NCI-H2196 treated with DMSO at 0.1 percent for 48 hours (cell line): ENCODE measurements at regions not wholly inside any gene's neighbourhood (a gene's known extent, or its start where the extent isn't known, plus 50 kb on each side); places are given as distances from the start of the nearest gene placed in this dataset.
"Not testable (repeated sequence)": the region's sequence is repeated elsewhere in the genome, so short reads cannot be mapped to it uniquely, and the experiment has no call there.

Experiments
- DNase-seq: peaks from one replicate; lab custom pipeline; 2025; ENCODE audit not compliant: unreplicated experiment; lab: John Stamatoyannopoulos, UW

DNA sequence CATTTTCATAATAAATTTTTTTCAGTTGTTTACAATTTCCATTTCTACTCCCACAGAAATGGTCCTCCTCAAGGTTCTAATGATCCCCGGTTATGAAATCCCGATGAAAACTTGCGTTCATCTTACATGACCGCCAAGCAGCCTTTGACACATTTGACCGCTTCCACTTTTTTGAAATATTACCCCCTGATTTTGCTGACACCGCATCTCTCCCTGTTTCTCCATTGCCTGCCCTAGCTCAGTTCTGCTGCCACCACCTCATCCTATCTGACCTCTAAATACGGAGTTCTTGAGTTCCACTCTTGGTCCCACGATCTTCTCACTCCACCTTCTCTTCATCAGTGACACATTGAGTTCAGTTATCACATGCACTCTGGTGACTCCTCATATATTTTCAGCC, 74.1 kb downstream of the SLC35B3 start:
- DNase-seq: no peak

DNA sequence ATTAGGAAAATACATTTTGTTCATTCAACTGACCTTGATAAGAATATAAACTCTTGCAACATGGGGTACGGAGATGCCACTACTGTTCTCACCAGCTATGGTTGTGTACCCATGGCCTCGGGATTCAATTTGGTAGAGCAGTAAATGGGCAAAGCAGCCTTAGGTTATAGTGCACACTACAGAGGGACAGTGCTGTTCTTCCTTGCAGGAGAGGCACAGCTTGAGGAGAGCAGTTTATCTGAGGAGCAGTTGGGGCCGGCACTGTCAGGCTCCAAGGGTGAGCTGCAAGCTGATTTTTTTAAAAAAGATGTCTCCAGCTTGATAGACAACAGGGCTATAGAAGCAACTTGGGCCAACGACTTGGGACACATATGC, 82.4 kb downstream of the SLC35B3 start:
- no peak for DNase-seq

DNA sequence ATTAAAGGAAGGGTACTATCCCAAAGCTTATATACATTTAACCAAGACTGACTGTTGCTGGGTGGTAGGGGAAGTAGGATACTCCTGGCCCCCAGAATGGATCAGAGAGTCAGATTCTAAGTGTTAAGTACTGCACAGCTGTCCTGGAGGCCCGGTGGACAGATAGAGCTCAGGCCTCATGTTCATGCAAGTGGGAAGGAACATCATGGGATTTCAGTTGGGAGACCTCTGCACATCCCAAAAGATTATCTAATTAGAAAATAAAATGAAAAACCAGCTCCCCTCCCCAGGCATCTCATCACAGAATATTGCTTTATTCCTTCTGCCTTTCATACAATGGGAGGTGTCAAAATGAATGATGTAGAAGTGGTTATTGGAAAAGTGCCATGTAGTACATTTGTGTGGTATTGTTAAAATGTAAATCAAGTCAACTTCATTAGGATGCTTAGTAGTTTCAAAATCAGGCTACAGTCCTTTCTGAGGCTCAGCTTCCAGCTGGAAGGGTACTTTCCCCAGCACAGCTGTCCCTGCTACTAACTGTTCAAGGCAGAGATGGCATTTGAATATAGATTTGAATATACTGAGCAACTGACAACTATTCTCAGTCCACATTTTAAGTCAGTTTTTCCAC, 82.9 kb downstream of the SLC35B3 start:
- no peak for DNase-seq

DNA sequence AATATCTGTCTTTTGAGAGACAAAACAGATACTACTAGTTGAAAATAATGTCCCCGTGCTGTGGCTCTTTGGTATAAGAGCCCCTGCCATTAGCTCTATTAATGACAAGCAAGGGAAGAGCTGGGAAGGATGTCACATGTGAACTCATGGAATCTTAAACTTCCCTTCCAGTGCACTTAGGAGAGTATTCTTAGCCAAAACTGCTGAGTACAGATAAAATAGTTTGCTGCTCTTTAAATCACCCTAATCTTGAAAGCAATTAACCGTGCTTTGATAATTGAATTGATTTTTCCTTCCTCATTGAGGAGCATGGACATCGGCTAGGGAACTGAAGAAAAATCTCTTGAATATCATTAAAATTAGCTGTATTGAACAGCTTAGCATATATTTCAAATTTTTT, 91.7 kb downstream of the SLC35B3 start:
- DNase-seq: no peak

DNA sequence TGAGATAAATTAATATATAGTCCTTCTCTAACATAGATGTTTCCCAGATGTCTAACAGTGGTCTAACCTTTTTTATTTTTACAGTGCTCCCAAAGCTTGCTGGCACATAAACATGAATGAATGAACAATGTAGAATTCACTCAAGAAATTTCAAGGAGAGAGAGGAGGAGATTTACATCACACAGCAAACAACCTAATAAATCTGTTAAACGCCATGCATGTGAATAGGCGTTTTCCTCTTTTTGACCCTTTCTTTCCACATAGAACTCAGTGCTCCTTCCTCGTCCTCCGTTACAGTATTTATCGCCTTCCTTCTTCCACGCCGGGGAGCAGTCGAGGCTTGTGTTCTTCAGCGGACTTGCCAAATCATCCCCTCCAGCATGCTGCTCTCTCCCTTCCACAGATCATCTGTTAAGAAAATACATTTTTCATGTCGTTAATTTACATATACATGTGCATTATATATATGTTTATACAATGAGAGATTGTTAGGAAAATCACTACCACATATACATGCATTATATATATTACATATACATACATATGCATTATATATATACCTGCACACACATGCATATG, 93.0 kb downstream of the SLC35B3 start:
- no peak for DNase-seq

DNA sequence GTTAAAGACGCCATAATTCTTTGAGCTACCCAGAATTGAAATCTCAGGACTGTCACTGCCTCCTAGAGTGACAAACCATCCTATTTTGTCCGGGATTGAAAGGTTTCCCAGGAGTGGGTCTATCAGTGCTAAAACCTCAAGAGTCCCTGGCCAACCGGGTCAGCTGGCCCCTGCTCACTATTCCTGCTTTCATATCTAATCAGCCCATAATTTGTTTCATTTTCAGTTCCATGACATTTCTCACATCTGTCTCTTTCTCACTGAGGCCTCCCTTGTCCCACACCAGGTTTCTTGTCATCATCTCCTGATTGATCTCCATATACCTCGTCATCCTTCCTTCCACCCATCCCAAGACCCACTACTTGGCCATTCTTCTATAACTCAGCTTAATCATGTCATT, 98.2 kb downstream of the SLC35B3 start:
- no peak for DNase-seq

DNA sequence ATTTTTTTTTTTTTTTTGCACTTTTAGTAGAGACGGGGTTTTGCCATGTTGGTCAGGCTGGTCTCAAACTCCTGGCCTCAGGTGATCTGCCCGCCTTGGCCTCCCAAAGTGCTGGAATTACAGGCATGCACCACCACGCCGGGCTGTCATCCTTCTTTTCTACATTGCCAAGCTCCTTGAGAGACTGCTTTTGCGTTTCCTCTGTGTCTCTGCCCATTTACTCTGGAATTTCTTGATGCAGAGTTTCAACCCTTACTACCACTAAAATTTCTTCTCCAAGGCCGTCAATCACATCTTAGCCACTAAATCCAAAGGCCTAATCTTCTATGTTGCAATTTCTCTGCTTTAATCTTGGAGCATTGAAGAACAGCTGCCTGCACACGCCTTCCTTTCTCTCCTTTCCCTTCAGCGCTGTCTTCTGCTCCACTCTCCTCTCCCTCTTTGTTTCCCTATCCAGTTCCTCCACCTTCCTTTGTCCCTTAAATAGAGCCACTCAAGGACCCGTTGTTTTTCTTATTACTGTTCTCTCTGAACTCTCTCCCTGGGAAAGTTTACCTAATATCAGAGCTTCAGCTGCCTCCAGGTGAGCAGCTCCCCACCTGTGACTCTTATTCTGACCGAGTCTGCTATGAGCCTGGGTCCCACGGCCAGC, 98.8 kb downstream of the SLC35B3 start:
- no peak for DNase-seq

DNA sequence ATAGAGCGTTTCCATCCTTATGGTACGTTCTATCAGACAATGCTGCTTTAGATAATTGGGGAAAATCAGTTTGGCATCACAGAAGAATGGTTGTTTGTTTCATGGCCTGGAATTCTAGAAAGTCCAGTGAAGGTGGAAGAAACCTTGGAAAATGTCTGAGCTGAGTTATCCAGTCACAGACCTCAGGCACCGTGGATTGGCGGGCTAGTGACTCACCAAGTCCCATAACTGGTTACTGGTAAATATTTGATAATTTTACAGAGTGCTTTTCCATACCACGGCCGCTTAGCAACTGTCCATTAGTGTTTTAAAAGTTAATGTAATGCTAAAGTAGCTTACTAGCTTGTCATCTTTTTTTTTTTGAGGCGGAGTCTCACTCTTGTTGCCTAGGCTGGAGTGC, 99.4 kb downstream of the SLC35B3 start:
- DNase-seq: no peak

DNA sequence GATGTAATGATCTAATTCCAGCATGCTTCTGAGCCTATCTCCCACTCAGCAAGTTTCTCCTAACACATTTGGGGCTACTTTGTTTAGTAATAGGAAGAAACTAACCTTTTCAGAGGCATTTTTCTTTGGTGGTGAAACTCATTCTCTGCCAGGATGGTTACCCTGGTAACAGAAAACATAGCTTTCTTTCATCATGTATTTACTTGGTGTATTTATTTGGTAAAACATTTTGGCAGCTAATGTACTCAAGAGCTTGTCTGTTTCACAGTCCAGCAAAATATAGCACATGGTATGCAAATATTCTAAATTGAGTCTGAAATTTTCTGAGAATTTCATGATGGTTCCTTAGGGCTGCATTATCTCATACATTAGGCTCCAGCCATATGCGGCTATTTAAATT, 100.0 kb downstream of the SLC35B3 start:
- DNase-seq: no peak

DNA sequence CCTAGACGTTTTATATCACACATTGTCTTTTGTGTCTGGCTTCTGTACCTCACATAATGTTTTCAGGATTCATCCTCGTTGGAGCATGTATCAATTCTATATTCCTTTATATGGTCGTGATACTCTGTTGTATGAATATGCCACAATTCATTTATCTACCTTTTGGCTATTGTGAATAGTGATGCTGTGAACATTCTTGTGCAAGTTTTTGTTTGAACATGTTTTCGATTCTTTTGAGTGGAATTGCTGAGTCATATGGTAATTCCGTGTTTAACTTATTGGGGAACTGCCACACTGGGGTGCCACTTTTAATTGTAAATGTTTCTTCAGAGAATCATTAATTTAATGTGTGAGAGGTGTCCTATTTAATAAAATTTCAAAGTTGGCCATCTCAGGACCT, 101.2 kb downstream of the SLC35B3 start:
- no peak for DNase-seq

DNA sequence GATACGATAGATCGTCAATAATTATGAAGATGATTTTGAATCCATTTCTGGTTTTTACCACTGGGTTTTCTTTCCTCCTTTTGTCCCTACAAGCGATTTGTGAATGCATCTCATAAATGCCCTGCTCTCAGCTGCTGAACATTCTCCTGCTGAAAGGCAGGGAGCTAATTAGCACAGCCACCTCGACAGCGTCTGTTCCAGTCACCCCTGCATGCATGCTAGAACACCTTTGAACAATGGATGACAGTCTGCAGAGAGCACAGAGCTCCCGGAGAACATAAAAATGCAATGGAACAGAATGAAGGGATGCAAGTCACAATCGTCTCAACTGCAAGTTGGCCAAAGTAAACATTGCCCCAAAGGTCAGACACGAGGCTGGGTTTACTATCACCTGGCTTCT, 105.8 kb downstream of the SLC35B3 start:
- DNase-seq: no peak

DNA sequence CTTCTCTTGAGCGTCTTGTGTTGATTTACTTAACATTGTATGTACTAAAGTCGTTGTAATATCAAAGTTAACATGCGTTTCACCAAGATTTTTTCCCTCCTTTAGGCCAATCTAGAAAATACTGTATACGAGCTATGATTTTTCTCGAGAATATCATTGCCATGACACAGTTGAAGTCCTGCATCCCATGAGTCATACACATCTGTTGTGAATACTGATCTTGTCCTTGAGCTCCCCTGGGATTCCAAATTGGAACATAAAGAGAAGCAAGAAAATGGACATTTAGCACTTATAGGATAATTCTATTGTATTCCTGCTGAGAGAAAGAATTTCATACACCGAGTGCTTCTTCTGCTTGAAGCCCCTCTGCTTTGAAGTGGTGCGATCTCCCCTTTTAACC, 109.6 kb downstream of the SLC35B3 start:
- DNase-seq: no peak

DNA sequence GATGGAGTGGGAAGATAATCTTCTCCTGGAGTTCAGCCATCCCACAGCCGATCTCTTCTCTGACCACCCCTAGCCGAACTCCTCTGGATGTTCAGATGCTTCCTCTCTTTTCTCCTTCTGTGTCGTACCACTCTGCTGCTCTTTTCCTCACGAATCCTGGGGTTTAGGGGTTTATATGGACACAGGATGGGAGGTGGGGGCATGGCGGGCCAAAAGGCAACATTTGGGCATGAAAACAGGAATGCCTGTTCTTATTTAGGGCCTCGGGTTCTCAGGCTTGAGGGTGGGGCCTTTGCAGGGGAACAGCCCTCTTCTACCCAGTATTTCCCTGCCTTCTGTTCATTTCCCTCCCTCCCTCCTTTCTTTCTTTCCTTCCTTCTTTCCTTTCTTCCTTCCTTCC, 112.7 kb downstream of the SLC35B3 start:
- DNase-seq: no peak

DNA sequence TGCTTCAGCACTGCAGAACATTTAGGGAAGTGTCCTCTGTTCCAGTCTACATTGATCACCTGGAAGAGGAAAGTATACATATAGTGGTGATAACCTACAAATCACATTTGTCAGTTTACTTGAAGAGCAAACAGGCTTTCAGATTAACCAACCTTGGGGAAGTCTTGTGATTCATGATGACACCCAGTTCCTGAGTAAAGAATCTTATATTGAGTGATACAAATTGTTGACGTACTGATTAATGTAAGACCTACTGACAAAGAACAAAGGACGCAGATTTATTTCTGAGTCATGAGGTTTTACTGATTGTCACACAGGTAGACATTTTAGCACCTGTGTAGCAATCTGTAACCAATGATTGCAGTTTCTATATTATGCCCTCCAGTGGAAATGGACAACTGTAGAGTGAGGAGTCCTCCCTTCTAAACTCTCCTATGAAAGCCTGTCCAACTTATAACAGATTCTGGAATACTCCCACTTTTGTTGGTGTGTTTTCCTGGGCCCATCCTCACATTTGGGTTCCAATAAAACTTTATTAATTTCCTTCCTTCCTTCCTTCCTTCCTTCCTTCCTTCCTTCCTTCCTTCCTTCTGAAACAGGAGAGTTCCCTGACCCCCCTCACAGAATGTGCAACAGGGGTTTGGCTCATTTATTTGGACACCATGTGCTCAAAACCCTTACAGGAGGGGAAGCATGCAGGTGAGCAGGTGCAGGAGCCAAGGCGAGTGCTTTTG, 113.5 kb downstream of the SLC35B3 start:
- DNase-seq: no peak

DNA sequence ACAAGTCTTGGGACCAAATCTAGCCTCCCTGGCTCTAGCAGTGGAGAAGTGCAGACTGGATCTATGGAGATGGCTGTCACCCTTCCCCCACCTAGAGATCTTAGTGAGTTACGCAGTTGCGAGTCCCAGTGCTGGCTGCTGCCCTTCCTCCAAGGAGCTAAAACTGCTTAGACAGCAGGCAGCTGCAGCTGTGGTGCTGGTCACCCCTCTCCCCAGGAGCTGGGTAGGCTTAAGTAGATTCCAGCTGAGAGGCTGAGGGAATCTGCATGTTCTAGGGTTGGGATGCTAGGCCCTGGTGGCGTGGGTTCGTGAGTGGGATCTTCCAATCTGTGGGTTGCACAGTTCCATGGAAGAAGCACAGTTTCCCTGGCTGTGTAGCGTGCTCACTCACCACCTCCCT, 120.2 kb downstream of the SLC35B3 start:
- no peak for DNase-seq

DNA sequence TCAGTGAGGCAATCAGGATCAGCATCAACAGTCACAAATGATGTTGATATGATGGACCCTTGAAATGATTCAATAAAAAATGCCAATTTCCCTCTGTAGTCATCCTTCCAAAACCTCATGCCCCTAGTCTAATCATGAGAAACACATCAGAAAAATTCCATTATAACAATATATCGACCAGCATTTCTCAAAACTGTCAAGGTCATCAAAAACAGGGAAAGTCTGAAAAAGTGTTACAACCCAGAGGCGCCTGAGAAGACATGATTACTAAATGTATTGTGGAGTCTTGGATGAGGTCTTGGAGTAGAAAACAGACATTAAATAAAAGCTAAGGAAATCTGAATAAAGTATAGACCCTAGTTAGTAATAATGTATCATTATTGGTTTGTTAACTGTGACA, 133.8 kb downstream of the SLC35B3 start:
- no peak for DNase-seq

DNA sequence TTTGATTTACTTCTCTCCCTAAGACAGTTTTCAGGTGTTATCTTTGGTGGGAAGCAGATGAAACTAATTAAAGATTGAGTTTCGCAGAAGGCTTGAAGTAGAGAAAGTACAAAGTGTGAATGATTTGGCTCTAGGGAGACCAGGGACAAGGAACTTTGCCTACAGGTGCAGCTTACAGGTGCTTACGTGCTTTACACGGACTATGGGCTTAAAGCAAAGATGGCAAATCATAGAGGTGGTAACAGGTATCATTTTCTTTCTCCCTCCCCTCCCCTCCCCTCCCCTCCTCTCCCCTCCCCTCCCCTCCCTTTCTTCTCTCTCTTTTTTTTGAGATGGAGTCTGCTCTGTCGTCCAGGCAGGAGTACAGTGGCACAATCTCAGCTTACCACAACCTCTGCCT, 136.3 kb downstream of the SLC35B3 start:
- no peak for DNase-seq

DNA sequence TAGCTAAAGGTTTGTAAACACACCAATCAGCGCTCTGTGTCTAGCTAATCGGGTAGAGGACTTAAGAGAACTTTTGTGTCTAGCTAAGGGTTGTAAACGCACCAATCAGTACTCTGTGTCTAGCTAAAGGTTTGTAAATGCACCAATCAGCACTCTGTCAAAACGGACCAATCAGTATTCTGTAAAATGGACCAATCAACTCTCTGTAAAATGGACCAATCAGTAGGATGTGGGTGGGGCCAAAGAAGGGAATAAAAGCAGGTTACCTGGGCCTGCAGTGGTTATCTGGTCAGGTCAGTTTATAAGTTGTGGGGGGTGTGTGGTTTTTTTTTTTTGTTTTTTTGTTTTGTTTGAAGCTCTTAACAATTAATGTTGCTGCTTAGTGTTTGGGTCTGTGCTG, 152.4 kb downstream of the SLC35B3 start:
- DNase-seq: not testable (repeated sequence)

DNA sequence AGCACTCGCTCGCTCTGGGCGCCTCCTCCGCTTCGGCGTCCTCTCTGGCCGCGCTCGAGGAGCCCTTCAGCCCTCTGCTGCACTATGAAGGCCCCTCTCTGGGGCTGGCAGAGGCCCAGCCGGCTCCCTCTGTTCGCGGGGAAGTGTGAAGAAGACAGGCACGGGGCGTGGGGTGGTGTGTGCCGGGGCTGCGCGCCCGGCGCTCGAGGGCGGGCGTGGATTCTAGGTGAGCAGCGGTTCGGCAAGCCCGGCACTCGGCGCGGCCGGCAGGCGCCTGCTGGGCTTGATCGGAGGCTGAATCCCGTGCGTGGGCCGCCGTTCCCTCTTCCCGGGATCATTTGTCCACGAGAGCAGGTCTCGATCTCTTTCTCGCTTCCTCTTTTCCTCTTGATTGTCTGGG, 153.0 kb downstream of the SLC35B3 start:
- DNase-seq: no peak

DNA sequence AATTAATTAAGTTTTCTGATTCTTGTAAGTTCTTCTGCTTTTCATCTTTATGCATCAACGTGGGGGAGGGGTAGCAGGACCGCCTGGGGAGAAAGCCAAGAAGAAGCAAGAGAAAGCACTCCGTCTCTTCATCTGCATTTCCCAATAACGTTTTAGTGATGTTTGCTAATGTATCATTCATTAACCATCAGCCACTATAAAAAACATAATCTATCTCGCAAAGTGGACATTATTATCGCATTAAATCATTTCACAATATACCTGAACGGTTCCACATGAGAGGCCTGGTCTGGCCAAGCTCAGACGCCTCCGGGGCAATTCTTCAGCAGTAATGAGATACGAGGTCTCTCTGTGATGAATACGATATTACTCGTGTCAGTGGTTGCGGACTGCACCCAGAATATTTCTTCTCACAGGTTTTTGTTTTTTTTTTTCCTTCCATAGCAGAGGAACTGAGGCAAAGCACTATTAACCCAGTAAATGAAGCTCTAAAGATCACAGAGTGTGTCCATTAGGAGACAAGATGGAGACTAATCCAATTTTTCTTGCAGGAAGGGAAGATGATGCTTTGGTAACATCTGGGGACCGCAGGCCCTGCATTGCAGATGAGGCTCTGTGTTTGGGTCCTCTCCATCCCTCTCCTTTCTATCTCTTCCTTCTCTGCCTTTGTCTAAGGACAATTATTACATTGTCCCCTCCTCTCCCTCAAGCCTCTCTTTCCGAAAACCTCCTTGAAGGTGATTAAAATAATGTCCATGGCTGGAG, 156.1 kb downstream of the SLC35B3 start:
- no peak for DNase-seq

DNA sequence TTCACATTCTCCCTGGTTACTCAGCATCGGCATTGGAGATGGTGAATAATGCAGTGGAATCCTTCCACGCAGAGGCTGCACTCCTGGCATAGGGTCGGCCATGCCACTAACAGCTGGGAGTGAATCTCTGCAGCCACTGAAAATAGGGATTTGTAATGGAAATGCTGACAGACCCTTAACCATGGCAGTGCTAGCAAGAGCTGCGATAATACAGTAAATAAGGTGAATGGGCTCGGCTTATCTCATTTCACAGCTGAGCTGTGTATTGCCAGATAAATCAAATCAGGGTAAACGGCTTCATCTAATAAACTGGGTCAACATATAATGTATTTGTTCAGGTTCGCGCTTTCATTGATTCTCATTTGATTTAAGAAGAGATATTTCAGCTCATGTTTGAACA, 156.8 kb downstream of the SLC35B3 start:
- DNase-seq: no peak

DNA sequence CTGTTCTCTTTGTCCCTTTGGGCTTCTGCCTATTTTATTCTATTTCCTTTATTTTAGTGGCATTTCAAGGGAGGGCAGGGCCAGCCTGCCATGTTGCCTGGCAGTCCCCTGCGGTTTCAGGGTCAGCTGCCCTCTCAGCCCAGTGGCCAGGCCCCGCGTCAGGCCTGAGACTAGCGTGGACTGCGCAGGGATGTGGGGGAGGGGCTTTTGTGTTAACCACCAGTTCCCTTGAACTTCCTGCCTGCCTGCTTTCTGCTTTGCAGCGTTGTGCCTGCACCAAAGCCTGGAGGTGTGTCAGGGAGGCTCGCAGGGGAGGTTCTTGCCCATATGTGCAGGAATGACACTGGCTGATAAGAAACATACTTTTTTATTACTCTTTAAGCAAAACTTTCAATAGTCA, 157.6 kb downstream of the SLC35B3 start:
- DNase-seq: no peak
